Keratinocyte (primary cell): ENCODE measurements at regions not wholly inside any gene's neighbourhood (a gene's known extent, or its start where the extent isn't known, plus 50 kb on each side); places are given as distances from the start of the nearest gene placed in this dataset.

ENCODE experiments used
- EZH2 ChIP-seq: IDR thresholded peaks from one replicate; pipeline ENCODE4 v1.6.1; 2012; ENCODE audit warnings: inconsistent platforms, mild to moderate bottlenecking, low read length, moderate library complexity
- TF ChIP-seq, protein P1 (sequence below), 3 experiments: IDR thresholded peaks in 1 of 3; conservative IDR thresholded peaks in 1 of 3; optimal IDR thresholded peaks in 1 of 3; 2 replicates in 2 of 3; 3 replicates in 1 of 3; pipeline versions ENCODE3 to v1.5.1; 2011; ENCODE audit warnings: low read length in 3 of 3, mild to moderate bottlenecking in 3 of 3, moderate library complexity in 2 of 3, control low read depth in 1 of 3, inconsistent platforms in 1 of 3; ENCODE audit not compliant: insufficient read depth in 2 of 3; ENCODE audit errors: extremely low read depth in 1 of 3

DNA sequence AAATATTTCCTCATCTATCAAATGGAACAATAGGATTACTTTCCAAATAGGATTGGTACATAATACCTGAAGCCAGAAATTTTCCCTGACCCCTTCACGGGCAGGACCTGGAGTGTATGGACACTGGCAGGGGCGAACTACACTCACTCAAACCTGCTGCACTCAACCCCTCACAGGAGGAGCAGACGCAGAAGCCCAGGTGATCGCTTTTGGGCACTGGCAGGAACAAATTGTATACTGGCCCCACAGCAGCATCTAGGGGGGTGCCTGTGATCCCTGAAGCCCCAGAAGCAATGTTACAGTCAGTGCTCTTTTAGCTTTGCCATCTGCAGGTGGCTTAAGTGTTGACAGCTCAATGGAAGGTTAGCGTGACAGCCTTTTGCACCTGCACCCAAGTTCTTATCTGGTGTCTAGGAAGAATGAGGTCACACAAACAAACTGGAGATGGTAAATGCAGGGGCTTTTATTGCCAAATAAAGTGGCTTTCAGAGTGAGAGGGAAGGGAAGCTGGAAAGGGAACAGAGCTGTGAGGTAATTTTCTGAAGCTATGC lies 199.2 kb upstream of the NEGR1 start:
- TF ChIP-seq, protein P1, sequence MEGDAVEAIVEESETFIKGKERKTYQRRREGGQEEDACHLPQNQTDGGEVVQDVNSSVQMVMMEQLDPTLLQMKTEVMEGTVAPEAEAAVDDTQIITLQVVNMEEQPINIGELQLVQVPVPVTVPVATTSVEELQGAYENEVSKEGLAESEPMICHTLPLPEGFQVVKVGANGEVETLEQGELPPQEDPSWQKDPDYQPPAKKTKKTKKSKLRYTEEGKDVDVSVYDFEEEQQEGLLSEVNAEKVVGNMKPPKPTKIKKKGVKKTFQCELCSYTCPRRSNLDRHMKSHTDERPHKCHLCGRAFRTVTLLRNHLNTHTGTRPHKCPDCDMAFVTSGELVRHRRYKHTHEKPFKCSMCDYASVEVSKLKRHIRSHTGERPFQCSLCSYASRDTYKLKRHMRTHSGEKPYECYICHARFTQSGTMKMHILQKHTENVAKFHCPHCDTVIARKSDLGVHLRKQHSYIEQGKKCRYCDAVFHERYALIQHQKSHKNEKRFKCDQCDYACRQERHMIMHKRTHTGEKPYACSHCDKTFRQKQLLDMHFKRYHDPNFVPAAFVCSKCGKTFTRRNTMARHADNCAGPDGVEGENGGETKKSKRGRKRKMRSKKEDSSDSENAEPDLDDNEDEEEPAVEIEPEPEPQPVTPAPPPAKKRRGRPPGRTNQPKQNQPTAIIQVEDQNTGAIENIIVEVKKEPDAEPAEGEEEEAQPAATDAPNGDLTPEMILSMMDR (optimal IDR thresholded peaks at IDR 0.05 in 1 of 3, IDR thresholded peaks at IDR 0.05 in 1 of 3, conservative IDR thresholded peaks at IDR 0.05 in 1 of 3; ENCODE audit: extremely low read depth in 1 of 3, insufficient read depth in 2 of 3, low read length in 3 of 3), result no peak
- no peak for TF ChIP-seq EZH2
